Fibroblast of skin of right quadriceps (primary cell): ENCODE measurements at regions not wholly inside any gene's neighbourhood (a gene's known extent, or its start where the extent isn't known, plus 50 kb on each side); places are given as distances from the start of the nearest gene placed in this dataset.

Experiments
- DNase-seq: peaks from one replicate; pipeline ENCODE4 v3.0.0-alpha.2; 2013

DNA sequence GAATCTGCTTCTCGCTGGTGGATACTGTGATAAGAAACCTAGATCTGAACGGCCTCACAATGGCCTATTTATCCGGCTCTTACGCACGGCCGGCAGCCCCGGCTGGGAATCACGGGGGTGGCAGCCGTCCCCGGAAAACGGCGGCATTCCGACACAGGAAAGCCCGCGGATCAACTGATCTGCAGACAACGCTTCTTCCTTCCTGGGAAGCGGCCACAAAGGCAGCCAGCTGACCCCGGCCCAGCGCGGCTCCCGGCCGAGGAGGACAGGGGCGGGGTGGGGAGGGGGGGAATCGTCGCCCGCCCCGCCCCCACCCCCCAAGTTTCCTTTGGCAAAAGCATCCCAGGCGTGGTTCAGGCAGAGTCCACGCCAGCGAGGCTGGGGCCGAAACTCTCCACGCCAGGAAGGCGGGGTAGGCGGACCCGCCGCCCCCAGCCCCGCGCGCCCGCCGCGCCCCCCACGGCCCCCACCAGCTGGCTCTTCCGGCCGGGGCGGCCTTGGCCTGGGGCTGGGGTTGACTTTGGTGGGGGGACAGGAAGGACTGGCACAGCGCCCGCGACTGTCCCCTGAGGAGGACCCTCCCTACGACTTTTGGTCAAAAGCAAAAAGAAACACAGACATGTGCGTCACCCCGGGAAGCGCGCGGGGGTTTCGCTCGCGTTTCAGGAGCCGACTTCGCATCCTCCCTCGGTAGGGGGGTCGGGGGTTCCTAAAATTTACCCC lies 247.7 kb upstream of the ANKRD55 start:
- DNase-seq: peak; percentile 45

DNA sequence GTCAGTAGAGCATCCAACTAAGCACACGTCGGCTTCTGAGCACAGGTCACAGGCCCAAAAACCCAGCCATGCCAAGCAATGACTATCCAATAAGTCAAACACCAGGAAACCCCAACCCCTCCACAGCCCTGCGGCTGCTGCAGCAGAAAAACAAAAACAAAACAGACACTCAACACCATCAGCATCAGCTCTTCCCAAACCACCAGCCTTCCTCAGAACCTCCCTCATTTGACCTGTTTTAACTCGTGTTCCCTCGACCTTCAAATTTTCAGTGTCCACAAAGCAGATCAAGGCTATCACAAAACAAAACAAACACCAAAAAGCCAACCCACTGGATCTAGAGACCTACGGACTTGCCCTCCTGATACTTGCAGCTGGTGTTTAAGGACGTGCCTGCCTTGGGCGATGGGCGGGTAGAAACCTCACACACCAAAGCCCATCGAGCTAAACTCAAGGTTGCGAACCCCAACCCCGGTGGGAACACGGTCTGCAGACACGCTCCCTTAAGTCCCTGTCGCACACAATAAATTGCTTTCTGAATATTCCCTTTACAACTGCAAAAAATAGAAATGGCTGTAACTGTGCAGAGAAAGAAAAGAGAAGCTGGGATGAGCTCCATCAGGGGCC lies 247.1 kb upstream of the ANKRD55 start:
- DNase-seq: no peak

DNA sequence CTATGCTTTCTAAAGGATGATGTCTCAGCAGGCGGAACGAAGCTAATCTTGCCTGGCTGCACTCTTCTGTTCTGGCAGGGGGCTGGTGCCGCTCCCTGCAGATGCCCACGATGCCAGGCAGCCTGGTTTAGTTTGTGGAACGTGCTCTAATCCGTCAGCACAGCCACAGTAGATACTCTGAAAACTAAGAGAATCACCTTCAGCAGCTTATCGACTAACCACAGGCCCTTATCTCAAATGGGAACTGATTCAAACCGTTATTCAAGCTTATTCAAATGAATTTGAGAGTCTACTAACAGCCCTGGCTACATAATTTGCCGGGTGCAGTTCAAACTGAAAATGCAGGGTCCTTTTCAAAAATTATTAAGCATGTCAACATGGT lies 246.6 kb upstream of the ANKRD55 start:
- DNase-seq: no peak

GRCh38 chr5:56479126-56479525 lies 246.0 kb upstream of the ANKRD55 start:
- DNase-seq: no peak

DNA sequence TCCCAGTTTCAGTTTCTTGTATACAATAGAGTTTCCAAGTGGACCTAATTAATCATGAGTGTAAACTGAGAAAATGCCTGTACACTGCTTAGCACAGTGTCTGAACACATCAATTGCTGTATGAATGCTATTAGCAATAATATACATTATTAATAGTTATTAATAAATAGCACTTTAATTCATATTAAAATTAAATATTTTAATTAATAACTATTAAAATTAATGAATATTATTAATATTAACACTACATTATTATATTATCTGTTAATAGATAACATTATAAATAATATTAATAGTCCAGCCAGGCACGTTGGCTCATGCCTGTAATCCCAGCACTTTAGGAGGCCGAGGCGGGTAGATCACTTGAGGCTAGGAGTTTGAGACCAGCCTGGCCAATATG lies 244.9 kb upstream of the ANKRD55 start:
- DNase-seq: no peak

- DNase-seq: no peak
These were observed 243.3 kb upstream of the ANKRD55 start for GRCh38 chr5:56476487-56476856.

GRCh38 chr5:56475689-56476486 lies 242.8 kb upstream of the ANKRD55 start:
- DNase-seq: no peak

- no peak for DNase-seq
These were observed 238.6 kb upstream of the ANKRD55 start for GRCh38 chr5:56471707-56472106.

DNA sequence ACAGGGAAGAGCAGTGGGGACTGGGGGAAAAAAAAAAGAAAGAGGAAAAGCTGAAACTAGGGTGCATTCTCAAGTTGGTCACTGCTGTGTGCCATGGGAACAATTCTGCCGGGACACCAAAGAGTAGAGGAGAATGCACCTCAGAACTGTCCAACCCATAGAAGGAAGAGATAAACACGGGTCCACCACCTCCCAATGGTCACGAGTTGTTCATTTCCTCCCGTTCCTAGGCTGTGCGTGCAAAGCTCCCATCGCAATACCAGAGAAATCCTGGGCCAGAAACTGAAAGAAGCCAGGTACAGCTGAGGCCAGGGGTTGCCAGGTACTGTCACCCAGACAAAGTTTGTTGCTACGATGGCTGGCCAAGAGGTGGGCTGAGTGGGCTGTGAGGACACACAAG lies 236.9 kb upstream of the ANKRD55 start:
- DNase-seq: no peak

DNA sequence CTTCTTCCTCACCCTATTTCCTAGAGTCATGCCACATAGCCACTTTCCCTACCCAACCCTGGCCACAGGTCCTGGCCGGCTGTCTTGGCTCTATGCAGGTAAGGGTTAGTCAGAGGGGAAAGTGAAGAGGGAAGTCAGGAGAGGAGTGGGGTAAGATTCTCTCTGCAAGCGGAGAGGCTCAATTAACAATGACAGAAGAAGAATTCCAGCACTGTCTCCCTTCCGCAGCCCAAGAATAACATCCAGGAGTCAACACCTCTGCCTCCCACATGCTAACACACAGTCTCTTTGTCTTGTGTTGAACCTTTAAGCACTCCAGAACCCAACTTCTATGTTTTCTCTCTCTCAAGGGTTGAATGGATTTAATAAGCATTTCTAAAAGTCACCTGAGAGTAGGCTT lies 235.1 kb upstream of the ANKRD55 start:
- DNase-seq: no peak

- DNase-seq: no peak
These were observed 234.1 kb upstream of the ANKRD55 start for GRCh38 chr5:56467176-56467717.

GRCh38 chr5:56466136-56466816 lies 233.1 kb upstream of the ANKRD55 start:
- no peak for DNase-seq

GRCh38 chr5:56465769-56466135 lies 232.6 kb upstream of the ANKRD55 start:
- peak; percentile 84 for DNase-seq

GRCh38 chr5:56464935-56465768 lies 232.0 kb upstream of the ANKRD55 start:
- no peak for DNase-seq

GRCh38 chr5:56463944-56464571 lies 230.9 kb upstream of the ANKRD55 start:
- DNase-seq: no peak

DNA sequence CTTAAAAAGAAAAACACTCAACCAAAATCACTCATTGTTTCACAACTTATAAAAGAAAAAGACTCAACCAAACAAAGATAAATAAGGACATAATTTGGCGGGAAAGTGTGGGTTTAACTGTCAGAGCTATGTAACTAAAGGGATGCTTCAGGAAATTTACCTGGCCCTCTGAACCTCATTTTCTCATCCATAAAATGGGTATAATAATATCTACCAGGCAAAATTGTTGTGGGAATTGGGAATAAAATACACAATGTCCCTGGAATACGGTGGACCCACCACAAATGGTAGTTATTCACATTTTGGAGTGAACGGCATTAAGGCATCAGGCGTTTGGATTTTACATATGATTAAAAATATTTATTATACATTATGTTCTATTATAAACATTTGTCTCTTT lies 228.5 kb upstream of the ANKRD55 start:
- DNase-seq: no peak

- DNase-seq: no peak
These were observed 227.6 kb upstream of the ANKRD55 start for GRCh38 chr5:56460681-56461191.

DNA sequence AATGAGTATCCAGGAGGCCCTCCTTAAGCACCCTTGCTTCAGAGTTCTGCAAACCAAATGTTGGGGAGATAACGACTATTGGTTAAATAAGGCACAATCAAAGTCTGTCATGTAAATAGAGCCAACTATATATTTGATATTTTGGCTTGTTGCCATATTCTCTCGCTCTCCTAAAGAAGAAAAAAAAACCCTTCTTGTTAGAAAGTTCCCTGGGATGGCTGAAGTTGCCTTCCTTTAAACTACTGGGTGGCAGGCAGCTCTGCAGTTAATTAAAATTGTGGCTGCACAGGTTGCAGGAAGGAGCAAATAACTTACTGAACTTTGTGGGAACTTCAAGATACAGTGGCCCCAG lies 227.0 kb upstream of the ANKRD55 start:
- no peak for DNase-seq

GRCh38 chr5:56459394-56460194 lies 226.5 kb upstream of the ANKRD55 start:
- no peak for DNase-seq

- peak; percentile 81 for DNase-seq
These were observed 225.0 kb upstream of the ANKRD55 start for GRCh38 chr5:56457887-56458812.
